ENCODE measurements at regions not wholly inside any gene's neighbourhood (a gene's known extent, or its start where the extent isn't known, plus 50 kb on each side); places are given as distances from the start of the nearest gene placed in this dataset.

DNA sequence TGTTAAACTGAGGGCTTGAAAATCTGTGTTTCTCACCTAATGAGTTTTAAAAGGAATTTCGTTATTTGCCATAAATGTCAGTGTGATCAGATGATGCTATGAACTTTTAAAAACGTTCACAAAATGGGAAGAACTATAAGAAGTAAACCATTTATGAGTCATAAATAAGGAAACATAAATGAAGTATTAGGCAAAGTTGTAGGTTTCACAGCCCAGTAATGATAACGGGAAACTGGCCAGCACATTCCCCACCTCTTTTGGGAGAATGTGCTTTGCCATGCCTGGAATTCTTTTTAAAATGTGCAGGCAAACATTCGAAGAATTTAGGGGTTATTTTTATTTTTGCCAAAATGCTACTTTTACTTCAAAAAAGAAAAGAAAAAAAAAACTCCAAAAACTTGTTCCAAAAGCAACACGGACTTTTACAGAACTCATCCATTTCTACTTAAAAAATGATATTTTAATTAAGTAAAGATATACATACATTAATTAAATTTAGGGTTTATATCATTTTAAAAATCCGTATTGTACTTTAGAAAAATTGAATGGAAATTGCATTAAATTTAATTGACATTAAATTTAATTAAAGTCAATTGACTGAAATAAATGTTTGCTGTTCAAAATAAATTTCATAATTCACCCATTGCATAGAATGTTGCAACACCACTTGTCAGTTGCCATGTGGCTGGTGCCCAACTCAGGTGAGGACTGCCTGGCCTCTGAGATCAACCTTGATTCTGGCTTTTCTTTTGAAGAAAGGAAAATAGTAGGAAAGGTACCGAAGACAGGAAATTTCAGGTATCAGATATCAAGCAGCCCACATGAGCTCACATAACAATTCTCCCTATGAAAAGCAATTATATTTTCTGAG is 1198.5 kb downstream of the EFNB2 start:
- DNase-seq (ENCODE audit: low read depth, low spot score) = peak; percentile 72

DNA sequence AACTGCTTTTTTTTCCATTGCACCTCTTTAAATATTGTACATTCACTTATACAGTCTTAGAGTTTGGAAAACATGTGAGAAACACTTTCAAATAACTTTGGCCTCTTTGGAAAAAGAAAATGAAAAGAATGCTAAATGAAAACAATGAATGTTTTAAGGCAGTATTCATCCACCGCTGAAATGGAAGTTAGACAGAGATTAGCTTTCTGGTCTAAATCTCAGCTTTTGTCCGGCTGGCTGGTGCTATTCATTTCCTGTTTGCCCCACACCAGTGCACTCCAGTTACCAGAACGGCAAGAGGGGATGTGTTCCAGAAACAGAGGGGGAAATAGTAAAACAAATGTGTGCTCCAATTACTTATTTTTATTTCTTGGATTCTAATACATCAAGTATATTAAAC is 1201.3 kb downstream of the EFNB2 start:
- DNase-seq (ENCODE audit: low read depth, low spot score) = peak; percentile 88

DNA sequence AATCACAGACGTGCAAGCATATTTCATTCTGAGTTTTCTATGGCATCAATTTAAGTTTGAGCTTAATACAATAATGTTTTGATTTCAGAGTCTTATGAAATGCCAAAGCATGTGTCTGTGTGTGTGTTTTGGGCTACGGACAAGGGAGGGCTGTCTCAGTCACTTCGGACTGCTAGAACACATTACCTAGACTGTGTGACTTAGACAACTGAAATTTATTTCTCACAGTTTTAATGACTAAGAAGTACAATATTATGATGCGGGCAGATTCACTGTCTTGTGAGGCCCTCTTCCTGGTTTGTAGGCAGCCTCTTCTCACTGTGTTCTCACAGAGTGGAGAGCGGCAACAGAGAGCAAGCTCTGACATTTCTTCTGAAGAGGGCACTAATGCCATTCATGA is 1202.0 kb downstream of the EFNB2 start:
- peak; percentile 9 for DNase-seq (ENCODE audit: low read depth, low spot score)

DNA sequence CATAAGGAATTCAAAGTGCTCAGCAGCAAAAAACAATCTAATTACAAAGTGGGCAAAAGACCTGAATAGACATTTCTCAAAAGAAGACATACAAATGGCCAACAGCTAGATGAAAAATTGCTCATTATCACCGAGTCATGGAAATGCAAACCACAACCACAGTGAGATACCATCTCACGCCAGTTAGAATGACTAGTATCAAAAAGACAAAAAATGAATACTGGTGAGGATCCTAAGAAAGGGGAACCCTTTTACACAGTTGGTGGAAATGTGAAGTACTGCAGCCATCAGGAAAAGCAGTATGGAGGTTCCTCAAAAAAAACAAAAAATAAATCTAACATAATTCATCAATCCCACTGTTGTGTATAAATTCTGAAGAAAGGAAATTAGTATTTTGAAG is 1206.1 kb downstream of the EFNB2 start:
- no peak for DNase-seq (ENCODE audit: low read depth, low spot score)

DNA sequence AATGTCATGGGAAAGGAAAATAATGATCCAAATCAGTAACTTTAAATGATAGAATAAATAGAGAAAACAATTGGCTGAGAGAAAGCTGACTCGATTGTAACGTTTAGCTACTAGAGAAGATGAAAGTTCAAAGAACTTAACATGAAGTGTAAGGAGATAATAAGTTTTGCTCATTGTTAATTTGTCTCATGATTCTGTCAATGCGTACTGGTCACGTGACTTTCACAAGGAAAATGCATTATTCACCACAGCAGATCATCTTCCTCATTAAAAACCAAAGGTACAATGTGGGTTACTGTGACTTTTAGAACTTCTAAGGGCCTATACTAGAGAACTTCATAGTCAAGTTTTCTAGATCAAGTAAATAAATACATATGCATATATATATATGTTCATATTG is 1207.2 kb downstream of the EFNB2 start:
- no peak for DNase-seq (ENCODE audit: low read depth, low spot score)

DNA sequence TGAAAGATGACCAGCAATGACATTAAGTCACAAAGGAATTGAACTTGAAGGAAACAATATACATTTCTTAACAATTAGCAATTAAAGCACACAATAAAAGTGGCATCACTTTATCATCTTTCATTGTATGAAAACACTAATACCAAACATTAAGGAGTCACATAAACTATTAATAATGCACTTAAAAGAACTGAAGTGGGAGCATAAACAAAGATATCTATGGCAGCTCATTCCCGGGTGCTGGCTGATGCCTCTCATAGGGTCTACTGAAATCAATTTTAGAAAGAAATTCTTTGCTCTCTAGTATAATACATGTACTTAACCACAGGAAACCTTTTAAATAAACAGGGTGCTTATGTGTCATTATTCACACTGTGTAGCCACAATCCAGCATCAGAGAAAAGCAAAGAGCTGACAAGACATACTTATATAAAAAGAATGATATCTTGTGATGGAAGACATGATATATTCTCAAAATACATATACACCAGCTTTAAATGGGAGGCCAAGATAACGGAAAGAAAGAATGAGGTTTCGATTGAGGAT is 1207.8 kb downstream of the EFNB2 start:
- no peak for DNase-seq (ENCODE audit: low read depth, low spot score)

DNA sequence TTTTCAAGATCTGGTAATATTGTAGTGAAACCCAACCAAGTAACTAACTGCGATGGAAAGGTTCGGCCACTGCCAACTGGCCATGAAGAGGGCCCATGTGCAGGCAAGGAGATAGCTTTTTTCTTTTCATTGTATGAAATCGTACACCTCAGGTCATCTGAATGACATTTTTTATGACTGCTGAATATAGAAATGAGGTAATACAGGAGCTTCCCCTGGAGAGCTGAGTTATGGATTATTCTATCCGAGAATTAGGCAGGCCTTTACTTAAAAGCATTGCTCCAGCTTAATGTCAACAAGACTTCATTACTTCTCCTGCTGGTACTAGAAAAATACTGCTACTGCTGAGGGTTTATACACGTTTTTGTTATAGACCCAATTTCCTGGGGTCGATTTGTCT is 1215.6 kb downstream of the EFNB2 start:
- DNase-seq (ENCODE audit: low read depth, low spot score) = no peak

DNA sequence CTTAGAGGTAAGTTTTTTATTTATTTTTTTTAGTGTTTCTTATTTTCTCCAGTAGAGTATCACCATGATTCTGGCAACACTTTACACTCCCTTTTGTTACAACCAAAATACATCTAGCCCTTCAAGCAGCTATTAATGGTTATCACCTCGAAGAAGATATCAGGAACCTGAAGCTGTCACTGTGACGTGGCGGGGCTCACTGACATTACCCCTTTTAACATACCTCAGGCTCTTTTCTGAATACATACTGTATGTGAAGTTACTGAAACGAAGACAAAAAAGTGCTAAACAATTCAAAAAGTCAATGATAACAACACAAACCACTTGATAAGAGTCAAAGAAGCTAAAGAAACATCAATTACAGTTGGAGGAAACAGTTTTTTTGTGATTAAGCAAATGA is 1218.7 kb downstream of the EFNB2 start:
- no peak for DNase-seq (ENCODE audit: low read depth, low spot score)

DNA sequence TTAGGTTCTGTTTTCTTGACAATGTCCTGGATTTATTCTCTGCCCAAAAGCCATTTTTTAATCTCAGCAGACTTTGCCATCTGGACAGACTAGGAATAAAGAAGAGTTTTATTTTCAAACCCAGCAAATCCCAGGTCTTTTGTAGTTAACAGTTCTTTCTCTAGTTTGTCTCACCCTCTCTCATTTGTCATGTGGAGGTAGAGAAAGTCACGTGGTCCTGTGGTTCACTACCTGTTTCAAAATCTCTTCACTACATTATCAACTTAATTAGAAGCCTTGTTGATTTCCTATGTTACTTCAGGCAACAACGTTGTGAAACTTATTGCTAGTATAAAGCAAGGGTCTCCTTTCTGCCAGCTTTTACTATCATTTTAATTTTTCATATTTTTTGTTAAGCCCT is 1222.6 kb downstream of the EFNB2 start:
- no peak for DNase-seq (ENCODE audit: low read depth, low spot score)

DNA sequence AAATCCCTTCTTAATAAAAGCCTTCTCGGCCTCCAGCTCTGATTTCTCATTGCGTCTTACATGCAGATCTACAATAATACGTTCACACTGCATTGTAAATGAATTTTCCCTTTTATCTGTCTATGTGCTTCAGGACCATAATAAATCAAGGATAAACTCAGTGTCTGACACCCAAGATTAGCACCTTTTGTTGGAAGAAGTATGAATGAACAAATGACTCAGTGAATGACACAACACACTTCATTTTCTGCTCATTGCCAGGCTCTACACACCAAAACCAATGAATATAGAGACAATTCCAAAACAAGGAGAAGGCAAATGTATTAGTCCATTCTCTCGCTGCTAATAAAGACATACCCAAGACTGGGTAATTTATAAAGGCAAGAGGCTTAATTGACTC is 1224.4 kb downstream of the EFNB2 start:
- no peak for DNase-seq (ENCODE audit: low read depth, low spot score)

- no peak for DNase-seq (ENCODE audit: low read depth, low spot score)
These were observed 1227.7 kb downstream of the EFNB2 start for GRCh38 chr13:105307776-105308175.

- no peak for DNase-seq (ENCODE audit: low read depth, low spot score)
These were observed 1237.6 kb downstream of the EFNB2 start for GRCh38 chr13:105297839-105298238.

GRCh38 chr13:105291987-105292386 is 1243.5 kb downstream of the EFNB2 start:
- no peak for DNase-seq (ENCODE audit: low read depth, low spot score)

DNA sequence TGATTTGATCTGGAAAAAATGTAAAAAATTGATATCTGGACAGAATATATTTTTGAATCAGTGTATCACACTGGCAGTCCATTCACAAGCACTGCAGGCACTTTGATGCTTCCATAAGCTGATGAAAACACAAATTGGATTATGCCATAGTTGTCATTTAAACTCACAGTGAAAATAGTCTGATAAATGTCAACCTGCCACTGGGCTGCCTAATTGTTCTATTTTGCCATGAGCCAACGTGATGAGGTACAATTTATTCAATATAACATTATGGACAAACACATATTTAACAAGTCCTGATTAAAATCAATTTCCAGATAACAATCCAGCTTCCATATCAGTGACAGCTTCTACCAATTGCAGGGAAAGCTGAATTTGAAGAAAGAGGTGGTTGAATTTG is 1244.9 kb downstream of the EFNB2 start:
- DNase-seq (ENCODE audit: low read depth, low spot score) = no peak

- no peak for DNase-seq (ENCODE audit: low read depth, low spot score)
These were observed 1249.9 kb downstream of the EFNB2 start for GRCh38 chr13:105285526-105285925.

- peak; percentile 22 for DNase-seq (ENCODE audit: low read depth, low spot score)
These were observed 1252.8 kb downstream of the EFNB2 start for GRCh38 chr13:105282406-105283285.

DNA sequence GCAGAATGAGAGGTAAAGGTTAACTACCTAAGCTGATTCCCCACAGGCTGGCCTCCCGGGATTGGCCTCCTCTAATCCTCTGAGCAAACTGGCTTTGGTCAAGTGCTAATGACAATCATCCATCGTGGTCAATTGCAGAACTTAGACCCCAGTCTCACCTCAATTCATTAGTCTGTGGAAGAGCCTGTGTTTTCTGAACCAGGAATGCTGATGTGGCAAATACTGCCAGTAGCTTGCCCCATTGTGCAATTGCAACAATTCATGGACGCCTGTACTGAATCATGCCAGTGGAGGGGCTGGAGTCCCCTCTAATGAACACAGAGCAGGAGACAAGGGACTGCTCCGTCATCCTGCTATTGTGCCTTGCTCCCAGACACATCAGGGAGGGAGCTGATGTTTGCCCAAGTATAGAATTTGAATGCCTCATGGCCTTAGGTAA is 1256.5 kb downstream of the EFNB2 start:
- peak; percentile 31 for DNase-seq (ENCODE audit: low read depth, low spot score)

DNA sequence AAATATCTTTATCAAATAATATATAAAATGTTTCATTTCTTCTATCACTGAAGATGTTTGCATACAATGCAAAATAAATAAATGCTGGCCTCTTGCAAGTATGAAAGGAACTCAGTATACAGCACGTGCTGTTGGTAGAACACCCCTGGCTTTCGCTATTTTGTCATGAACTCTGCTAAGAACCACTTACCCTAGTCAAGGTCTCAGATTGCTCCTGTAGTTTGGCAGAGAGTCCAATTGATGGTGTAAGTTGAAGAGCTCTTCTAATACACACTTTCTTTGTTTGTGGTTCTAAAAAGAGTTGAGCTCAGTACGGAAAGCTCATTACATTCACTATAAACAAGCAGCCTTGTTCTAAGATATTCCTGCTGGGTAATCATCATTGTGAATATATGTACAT is 1258.9 kb downstream of the EFNB2 start:
- DNase-seq (ENCODE audit: low read depth, low spot score) = no peak

DNA sequence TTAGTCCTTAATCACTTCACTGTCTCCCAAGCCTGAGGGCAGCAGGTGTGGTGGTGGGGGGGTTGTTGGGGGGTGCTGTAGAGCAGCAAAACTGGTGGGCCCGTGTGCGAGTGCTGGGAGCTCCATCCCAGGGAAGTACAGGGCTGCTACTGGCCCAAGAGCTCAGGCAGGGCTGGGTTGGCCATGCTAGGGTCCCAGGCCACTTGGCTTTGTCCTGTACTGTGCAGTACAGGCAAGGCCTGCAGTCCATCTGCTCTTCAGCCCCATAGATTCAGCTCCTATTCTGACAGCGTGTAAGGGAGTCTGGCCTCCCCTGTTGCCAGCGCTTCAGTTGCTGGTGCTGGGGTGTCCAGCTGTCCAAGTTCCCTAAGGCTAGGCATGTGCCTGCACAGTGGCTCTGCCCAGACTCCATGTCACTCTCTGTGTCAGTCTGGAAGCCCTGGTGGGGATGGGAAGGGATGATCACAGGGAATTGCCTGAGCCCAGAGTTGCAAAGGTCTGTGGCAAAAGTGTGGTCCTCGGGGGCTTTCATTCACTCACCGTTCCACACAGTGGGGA is 1261.7 kb downstream of the EFNB2 start:
- DNase-seq (ENCODE audit: low read depth, low spot score) = no peak

DNA sequence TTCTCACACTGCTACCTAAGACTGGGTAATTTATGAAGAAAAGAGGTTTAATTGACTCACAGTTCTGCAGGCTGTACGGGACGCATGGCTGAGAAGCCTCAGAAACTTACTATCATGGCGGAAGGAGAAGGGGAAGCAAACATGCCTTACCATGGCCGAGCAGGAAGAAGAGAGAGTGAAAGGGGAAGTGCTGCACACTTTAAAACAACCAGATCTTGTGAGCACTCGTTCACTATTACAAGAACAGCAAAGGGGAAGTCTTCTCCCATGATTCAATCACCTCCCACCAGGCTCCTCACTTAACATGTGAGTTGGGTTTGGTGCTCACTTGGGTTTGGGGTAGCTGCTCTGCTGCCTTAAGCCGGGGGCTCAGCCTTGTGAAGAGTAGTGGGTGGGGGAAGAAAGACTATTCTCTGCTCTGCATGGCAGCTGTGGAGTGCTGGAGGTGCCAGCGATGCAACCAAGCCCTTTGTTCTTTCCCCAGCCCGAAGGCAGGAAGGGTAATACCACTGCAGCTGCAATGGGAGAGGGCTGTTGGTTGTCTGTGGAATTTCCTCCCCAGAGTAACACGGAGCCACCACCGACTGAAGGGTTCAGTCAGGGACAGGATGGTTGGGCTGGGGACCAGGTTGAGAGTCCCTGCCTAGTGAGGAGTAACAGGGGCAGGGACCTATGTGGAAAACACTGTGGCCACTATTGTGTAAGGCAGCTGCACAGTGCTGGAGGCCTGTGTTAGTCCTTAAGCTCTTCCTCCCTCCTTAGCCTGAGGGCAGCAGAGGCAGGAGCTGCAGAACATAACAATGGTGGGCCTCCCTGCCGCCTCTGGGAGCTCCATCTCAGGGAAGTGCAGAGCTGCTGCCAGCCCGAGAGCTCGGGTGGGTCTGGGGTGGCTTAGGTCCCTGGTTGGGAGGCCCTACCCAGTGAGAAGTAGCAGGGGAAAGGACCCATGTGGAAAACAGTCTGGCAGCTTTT is 1262.5 kb downstream of the EFNB2 start:
- no peak for DNase-seq (ENCODE audit: low read depth, low spot score)

- no peak for DNase-seq (ENCODE audit: low read depth, low spot score)
These were observed 1268.8 kb downstream of the EFNB2 start for GRCh38 chr13:105266615-105267014.
